ENCODE measurements at regions not wholly inside any gene's neighbourhood (a gene's known extent, or its start where the extent isn't known, plus 50 kb on each side); places are given as distances from the start of the nearest gene placed in this dataset.

- no peak for TF ChIP-seq CTCF (IDR thresholded peaks at IDR 0.05 in 2 of 3, conservative IDR thresholded peaks at IDR 0.05 in 1 of 3; ENCODE audit: control insufficient read depth in 2 of 3, extremely low read depth in 1 of 3, insufficient read depth in 1 of 3, low read depth in 3 of 3, low read length in 3 of 3)
- no peak for TF ChIP-seq POLR2AphosphoS5 (IDR thresholded peaks at IDR 0.05; ENCODE audit: low read length)
- TF ChIP-seq KAT2A (conservative IDR thresholded peaks at IDR 0.05; ENCODE audit: control insufficient read depth, low read depth, low read length): no peak
- TF ChIP-seq FOXM1 (IDR thresholded peaks at IDR 0.05; ENCODE audit: low read depth, low read length): no peak
- no peak for TF ChIP-seq EZH2 (IDR thresholded peaks at IDR 0.05; ENCODE audit: borderline replicate concordance, control insufficient read depth, low read depth, low read length)
- no peak for TF ChIP-seq ZBTB4 (CRISPR knock-in tag; IDR thresholded peaks at IDR 0.05)
- TF ChIP-seq KDM1A (IDR thresholded peaks at IDR 0.05; ENCODE audit: borderline replicate concordance): no peak
Measured at GRCh38 chr4:167544391-167544790, 310.1 kb upstream of the SPOCK3 start.

Measured in GM12878 (cell line).